ENCODE measurements at regions not wholly inside any gene's neighbourhood (a gene's known extent, or its start where the extent isn't known, plus 50 kb on each side); places are given as distances from the start of the nearest gene placed in this dataset.

- no peak for TF ChIP-seq ZFX (IDR thresholded peaks at IDR 0.05; ENCODE audit: borderline replicate concordance)
- TF ChIP-seq, protein P1, sequence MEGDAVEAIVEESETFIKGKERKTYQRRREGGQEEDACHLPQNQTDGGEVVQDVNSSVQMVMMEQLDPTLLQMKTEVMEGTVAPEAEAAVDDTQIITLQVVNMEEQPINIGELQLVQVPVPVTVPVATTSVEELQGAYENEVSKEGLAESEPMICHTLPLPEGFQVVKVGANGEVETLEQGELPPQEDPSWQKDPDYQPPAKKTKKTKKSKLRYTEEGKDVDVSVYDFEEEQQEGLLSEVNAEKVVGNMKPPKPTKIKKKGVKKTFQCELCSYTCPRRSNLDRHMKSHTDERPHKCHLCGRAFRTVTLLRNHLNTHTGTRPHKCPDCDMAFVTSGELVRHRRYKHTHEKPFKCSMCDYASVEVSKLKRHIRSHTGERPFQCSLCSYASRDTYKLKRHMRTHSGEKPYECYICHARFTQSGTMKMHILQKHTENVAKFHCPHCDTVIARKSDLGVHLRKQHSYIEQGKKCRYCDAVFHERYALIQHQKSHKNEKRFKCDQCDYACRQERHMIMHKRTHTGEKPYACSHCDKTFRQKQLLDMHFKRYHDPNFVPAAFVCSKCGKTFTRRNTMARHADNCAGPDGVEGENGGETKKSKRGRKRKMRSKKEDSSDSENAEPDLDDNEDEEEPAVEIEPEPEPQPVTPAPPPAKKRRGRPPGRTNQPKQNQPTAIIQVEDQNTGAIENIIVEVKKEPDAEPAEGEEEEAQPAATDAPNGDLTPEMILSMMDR (IDR thresholded peaks at IDR 0.05), result no peak
These were observed 112.9 kb upstream of the ZNF678 start for GRCh38 chr1:227450489-227450888.
